Right kidney (tissue), 1 donor: ENCODE measurements at regions not wholly inside any gene's neighbourhood (a gene's known extent, or its start where the extent isn't known, plus 50 kb on each side); places are given as distances from the start of the nearest gene placed in this dataset.

ENCODE experiments used
- DNase-seq: peaks from one replicate; pipeline ENCODE4 v3.0.0-alpha.2; 2016

- peak; percentile 17 for DNase-seq
Measured at GRCh38 chr18:78073275-78073674, 823.6 kb downstream of the GALR1 start.

DNA sequence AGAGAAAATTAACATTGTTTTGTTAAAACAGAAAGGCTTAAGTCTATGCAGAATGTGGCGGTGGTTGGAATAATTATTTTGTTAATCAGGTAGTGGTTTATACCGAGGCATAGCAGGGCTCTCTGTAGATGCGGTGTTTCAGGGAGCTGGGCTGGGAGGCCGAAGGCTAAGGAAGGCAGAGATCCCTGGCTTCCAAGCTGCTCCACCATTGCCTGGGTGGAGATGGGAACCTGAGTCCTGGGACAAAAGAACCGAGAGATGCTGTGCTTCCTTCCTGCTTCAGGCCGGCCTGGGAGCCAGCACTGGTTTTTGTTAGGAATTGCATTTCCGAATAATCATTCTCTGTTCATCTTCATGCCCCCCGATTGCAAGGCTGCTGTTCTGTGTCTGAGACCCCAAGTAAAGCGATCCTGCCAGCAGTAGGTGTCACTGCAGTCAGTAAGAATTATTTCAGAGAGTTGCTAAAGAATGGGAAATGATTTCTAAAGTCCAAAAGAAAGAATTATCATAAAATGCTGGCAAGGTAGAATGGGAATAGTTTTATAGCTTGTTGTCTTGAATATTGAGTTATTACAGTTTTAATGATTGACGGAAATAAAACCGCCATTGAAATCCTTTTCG is 824.9 kb downstream of the GALR1 start:
- no peak for DNase-seq

DNA sequence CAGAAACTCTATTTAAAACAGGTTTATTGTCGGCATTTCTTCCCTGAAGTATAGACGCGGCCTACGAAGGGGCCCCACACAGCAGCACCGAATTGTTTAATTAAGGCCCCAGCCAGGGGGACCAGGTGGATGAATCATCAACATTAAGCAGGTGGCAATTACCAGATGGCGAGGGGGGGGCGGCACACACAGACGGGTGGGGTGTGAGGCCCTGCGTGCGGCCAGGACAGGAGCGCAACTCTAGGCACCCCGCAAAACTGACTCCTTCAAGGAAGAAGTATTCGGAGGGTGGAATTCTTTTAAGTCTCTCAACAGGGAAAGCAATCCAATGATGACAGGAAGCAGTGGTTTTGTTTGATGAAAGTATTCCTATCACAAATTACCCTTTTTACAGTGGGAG is 830.4 kb downstream of the GALR1 start:
- DNase-seq = no peak

GRCh38 chr18:78080761-78081160 is 831.1 kb downstream of the GALR1 start:
- DNase-seq = no peak

- no peak for DNase-seq
Measured at GRCh38 chr18:78082816-78083215, 833.2 kb downstream of the GALR1 start.

DNA sequence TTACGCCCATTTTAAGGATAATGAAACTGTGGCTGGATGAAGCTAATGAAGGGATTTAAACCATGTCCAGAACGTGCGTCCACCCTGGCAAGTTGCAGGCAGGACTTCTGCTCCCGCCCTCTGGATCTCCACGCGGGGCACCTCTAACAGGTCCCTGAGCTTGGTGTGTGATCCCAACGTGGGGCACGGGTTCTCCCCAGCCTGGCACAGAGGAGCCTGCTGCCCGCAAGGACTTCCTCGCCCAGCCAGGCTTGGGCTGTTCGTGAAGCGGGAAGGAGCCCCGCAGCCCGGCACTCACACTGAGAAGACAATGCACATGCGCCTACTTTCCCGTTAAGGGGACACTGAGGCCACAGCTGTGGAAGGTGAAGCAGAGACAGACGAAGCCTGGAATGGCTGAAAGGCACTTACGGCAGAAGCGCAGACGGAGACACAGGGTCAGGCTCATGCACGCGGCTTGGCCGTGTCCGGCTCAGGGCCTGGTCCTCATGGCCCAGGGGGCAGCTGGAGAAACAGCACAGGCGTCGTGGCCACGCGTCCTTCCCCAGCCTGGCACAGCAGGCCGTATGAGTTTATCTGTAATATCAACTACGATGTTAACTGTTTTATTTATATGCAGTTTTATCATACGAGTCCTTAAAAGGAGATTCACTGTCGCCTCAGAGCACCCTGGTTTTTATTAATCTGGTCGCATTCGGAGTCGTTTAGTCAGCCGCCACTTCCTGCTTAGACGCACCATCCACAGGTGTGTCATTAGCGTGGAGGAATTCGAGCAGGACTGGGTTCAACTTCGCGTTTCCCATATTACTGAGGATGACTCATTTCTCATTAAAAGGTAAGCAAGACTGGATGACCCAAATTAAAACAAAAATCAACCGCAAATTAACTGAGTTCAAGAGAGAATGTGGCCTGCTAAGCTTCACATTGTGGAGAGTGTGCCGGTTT is 835.9 kb downstream of the GALR1 start:
- DNase-seq = no peak

DNA sequence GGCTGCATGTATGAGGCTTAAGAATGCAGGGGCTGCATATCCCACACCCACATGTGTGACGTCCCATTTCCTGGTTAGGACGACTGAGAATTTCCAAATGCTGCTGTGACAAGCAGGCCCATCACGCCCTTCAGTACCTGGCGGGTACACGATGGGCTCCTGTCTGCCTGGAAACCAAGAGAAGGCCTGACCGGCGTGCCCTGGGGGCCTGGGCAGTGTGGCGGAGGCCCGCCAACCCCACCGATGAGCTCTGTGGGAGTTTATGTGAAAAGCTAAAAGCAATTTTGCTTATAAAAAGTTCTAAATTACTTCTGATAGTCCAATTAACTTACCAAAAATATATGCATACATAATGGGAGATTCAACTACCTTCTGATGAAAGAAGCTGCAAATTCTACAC is 837.3 kb downstream of the GALR1 start:
- DNase-seq = no peak

DNA sequence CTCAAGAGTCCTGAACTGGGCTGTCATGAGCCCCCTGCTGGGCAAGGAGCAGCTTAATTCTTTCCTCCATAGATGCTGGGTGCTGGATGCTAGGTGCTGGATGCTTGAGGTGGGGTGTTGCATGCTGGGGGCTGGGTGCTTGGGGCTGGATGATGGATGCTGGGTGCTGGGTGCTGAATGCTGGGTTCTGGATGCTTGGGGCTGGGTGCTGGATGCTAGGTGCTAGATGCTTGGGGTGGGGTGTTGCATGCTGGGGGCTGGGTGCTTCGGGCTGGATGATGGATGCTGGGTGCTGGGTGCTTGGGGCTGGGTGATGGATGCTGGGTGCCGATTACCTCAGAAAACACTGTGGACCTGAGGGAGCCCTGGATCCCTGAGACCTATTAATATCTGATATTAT is 837.7 kb downstream of the GALR1 start:
- DNase-seq = no peak

DNA sequence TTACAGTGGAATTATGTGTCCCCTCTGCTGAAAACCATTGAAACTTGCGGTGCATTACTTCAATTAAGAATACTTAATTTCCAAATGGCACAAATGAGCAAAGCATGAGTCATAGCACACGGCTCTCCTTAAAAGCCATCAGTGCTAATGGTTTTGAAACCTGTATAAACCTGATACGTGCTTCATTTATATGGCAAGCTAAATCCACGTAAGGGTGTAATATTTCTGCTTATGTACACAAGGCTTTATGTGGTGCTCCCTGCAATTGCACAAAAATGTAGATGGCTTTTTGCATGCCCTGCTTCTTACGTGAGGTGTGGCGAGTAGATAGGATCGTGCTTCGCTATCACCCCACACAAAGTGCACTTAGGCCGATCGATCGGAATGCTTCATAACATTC is 840.9 kb downstream of the GALR1 start:
- DNase-seq = no peak

DNA sequence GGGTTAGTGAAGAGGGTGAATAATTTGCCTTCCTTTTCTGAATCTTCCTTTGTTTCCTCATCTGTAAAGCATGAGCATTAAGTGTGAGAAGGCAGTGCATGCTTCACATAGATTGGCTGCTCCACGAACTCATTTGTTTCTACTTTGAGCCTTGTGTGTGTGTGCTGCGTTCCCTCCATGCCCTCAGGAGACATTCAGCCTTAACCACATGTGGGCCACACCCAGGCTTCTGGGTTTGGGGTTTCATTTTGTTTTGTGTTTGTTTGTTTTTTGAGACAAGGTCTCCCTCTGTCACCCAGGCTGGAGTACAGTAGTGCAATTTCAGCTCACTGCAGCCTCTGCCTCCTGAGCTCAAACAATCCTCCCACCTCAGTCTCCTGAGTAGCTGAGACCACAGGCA is 843.3 kb downstream of the GALR1 start:
- no peak for DNase-seq

GRCh38 chr18:78099979-78100588 is 850.4 kb downstream of the GALR1 start:
- DNase-seq = no peak

DNA sequence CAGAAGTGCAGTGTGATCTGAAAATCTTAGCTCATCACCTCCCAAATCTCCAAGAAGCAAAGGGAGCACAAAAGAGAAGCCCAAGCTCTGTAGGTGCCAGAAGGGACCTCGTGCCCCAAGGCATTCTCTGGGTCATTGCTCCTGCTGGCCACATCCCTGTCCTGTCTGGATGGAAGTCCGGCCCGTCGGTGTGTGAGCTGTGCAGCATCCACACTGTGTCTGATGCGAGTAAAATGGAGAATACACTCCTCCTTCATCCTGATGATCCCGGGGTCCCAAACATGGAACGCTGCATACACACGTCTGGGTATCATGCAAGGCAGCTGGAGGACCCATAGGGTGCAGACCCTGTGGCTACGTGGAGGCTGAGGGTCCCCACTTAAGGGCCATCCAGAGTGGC is 851.4 kb downstream of the GALR1 start:
- no peak for DNase-seq

GRCh38 chr18:78102135-78102534 is 852.5 kb downstream of the GALR1 start:
- no peak for DNase-seq

GRCh38 chr18:78105611-78106010 is 856.0 kb downstream of the GALR1 start:
- DNase-seq = no peak

DNA sequence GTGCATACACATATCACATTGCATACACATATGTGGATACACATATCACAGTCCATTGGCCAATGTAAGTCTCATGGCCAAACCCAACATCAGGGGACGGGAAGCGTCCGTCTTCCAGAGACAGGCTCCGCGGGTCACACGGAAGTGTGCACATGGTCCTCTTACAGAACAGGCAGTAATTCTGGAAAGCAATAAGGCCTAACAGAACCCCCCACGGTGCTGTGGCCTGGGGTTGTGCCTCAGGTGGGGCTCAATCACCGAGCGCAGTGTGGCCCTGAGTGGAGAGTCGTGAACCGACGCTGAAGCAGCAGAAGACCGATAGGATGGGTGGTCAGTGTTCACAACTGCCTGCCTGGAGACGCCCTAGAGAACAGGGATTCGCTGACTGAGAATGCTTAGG is 857.3 kb downstream of the GALR1 start:
- no peak for DNase-seq

DNA sequence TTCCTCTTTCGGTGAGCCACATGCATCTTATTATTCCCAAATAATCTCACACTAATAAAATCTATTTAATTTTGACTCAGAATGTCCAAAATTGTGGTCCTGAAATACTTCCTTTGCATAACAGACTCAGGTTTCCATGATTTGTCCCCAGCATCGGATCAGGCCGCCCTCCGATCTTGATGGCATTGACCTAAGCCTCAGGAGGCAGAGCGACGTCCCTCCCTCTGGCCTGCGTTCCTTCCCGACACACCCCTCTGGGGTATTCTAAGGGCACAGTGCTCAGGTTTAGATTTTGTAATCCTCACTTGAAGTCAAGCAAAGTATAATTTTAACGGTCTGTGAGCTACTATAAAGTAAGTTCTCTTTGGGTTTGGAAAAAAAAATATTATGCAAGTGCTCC is 857.7 kb downstream of the GALR1 start:
- DNase-seq = no peak

GRCh38 chr18:78108554-78108953 is 858.9 kb downstream of the GALR1 start:
- DNase-seq = no peak

GRCh38 chr18:78113136-78113939 is 863.7 kb downstream of the GALR1 start:
- DNase-seq = no peak

GRCh38 chr18:78113940-78114251 is 864.2 kb downstream of the GALR1 start:
- DNase-seq = no peak

DNA sequence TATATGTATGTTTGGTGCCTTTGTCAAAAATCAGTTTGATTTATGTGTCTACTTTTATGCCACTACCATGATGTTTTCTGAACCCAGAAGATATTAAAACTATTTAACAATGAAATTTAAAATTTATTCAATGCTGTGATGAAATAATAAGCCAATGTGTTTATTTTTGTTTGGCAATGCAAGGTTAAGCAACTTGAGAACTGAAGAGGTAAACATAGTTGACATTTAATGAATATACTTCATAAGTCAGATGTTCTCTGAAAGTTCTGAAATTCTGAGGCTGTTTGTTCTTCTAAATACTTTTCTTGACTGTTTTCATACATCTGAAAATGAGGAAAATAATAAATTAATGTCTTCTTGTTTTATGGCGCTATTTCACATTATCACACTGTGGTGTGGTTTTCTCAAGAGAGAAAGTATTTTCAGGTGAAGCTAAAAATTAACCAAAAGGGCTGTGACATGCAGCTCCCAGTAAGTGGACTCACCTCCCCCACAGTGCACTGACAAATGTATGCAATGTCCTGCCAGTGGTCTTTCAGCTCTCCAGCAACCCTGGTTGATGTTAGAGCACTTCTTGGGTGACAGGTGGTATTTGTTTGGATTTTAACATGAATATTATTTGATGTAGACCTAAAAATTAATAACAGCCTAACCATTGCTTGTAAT is 863.6 kb upstream of the SALL3 start:
- no peak for DNase-seq

GRCh38 chr18:78123144-78123909 is 856.3 kb upstream of the SALL3 start:
- no peak for DNase-seq
